Endodermal cell (in vitro differentiated cells): ENCODE measurements at regions not wholly inside any gene's neighbourhood (a gene's known extent, or its start where the extent isn't known, plus 50 kb on each side); places are given as distances from the start of the nearest gene placed in this dataset.

Experiments
- DNase-seq: peaks from one replicate; pipeline ENCODE4 v3.0.0-alpha.2; 2017
- H3K27ac ChIP-seq: 2 replicates; pipeline ENCODE4 v1.5.1; 2013; ENCODE audit warnings: mild to moderate bottlenecking, low read depth, low read length, moderate library complexity
- H3K27me3 ChIP-seq: 2 replicates; pipeline ENCODE4 v1.6.1; 2013; ENCODE audit warnings: mild to moderate bottlenecking, low read length, moderate library complexity; ENCODE audit not compliant: insufficient read depth, control insufficient read depth, poor library complexity, severe bottlenecking
- H3K36me3 ChIP-seq: 2 replicates; pipeline ENCODE4 v1.7.0; 2013; ENCODE audit warnings: mild to moderate bottlenecking, low read length, moderate library complexity; ENCODE audit not compliant: control insufficient read depth, insufficient read depth
- H3K4me1 ChIP-seq: one replicate; pipeline ENCODE4 v1.7.0; 2013; ENCODE audit warnings: low read length; ENCODE audit not compliant: control insufficient read depth, insufficient read depth
- H3K4me3 ChIP-seq: 2 replicates; pipeline ENCODE4 v1.5.1; 2013; ENCODE audit warnings: mild to moderate bottlenecking, low read length, moderate library complexity
- H3K9ac ChIP-seq: 2 replicates; pipeline ENCODE4 v1.6.1; 2013; ENCODE audit warnings: mild to moderate bottlenecking, low read length, moderate library complexity; ENCODE audit not compliant: poor library complexity, severe bottlenecking; ENCODE audit errors: extremely low read depth
- H3K9me3 ChIP-seq: 2 replicates; pipeline ENCODE4 v1.6.1; 2013; ENCODE audit warnings: mild to moderate bottlenecking, low read length, moderate library complexity; ENCODE audit not compliant: control insufficient read depth
- H3K27ac Mint-ChIP-seq: 2 replicates; pipeline ENCODE4 v1.8.0; 2020; ENCODE audit warnings: mixed read lengths
- H3K27me3 Mint-ChIP-seq: 2 replicates; pipeline ENCODE4 v1.8.0; 2021; ENCODE audit warnings: mild to moderate bottlenecking, mixed read lengths; ENCODE audit not compliant: insufficient read depth
- H3K36me3 Mint-ChIP-seq: 2 replicates; pipeline ENCODE4 v1.8.0; 2020; ENCODE audit warnings: low read depth, mixed read lengths
- H3K4me1 Mint-ChIP-seq: 2 replicates; pipeline ENCODE4 v1.8.0; 2020; ENCODE audit warnings: mixed read lengths
- H3K4me3 Mint-ChIP-seq: 2 replicates; pipeline ENCODE4 v1.8.0; 2020; ENCODE audit warnings: mild to moderate bottlenecking, moderate library complexity, mixed read lengths
- H3K9me3 Mint-ChIP-seq: 2 replicates; pipeline ENCODE4 v1.8.0; 2020; ENCODE audit warnings: mild to moderate bottlenecking, mixed read lengths
- CTCF ChIP-seq: fragments of 200-600 bp; sonication (generic); conservative IDR thresholded peaks from 2 replicates; pipeline ENCODE4 v1.5.0; 2021; ENCODE audit warnings: antibody characterized with exemption, mild to moderate bottlenecking
- WGBS, 2 experiments: methylation state at CpG; one replicate each; pipeline versions ENCODE4 v1.1.5 to v1.1.7; 2013; ENCODE audit warnings: missing lambda C conversion rate in 2 of 2, mixed read lengths in 1 of 2; ENCODE audit not compliant: insufficient coverage in 1 of 2, insufficient read length in 1 of 2; 5-methylcytosine and 5-hydroxymethylcytosine counted together

- H3K9me3 ChIP-seq = no peaks in the 10 kb centered on the region
- H3K27me3 ChIP-seq = no peaks in the 10 kb centered on the region
- WGBS, 2 experiments = 90 to 100% methylated on average over 1 to 2 of the region's 2 CpGs
- H3K4me1 ChIP-seq = peaks cover 3% of the 10 kb centered on the region
- H3K4me3 ChIP-seq = no peak overlapping the region
- Mint-ChIP-seq H3K9me3 (peaks cover 13% of the 10 kb centered on the region), H3K27ac (peak overlapping the region; percentile 71), H3K4me1 (peaks cover 12% of the 10 kb centered on the region), H3K4me3 (no peak overlapping the region), H3K36me3 (no peaks in the 10 kb centered on the region), H3K27me3 (no peaks in the 10 kb centered on the region)
- DNase-seq = peak; percentile 55
- no peak overlapping the region for H3K27ac ChIP-seq
- H3K36me3 ChIP-seq = no peaks in the 10 kb centered on the region
- no peak overlapping the region for H3K9ac ChIP-seq
- TF ChIP-seq CTCF = peak; percentile 53
Measured at GRCh38 chr3:78221300-78221699, 1181.4 kb downstream of the ROBO2 start.

GRCh38 chr3:78221796-78222195 lies 1181.9 kb downstream of the ROBO2 start:
- Mint-ChIP-seq H3K27ac (peak overlapping the region; percentile 63), H3K4me1 (peaks cover 12% of the 10 kb centered on the region), H3K36me3 (no peaks in the 10 kb centered on the region), H3K9me3 (peaks cover 13% of the 10 kb centered on the region), H3K4me3 (no peak overlapping the region), H3K27me3 (no peaks in the 10 kb centered on the region)
- H3K27ac ChIP-seq = no peak overlapping the region
- H3K9me3 ChIP-seq = no peaks in the 10 kb centered on the region
- H3K9ac ChIP-seq = no peak overlapping the region
- no peaks in the 10 kb centered on the region for H3K27me3 ChIP-seq
- peak; percentile 86 for DNase-seq
- no peak for TF ChIP-seq CTCF
- peaks cover 3% of the 10 kb centered on the region for H3K4me1 ChIP-seq
- H3K36me3 ChIP-seq = no peaks in the 10 kb centered on the region
- no peak overlapping the region for H3K4me3 ChIP-seq

- H3K9ac ChIP-seq = no peak overlapping the region
- H3K36me3 Mint-ChIP-seq = peaks cover 5% of the 10 kb centered on the region
- no peaks in the 10 kb centered on the region for H3K27me3 Mint-ChIP-seq
- TF ChIP-seq CTCF = no peak
- no peaks in the 10 kb centered on the region for H3K4me1 ChIP-seq
- H3K4me3 Mint-ChIP-seq = no peak overlapping the region
- no peak overlapping the region for H3K27ac Mint-ChIP-seq
- peaks cover 11% of the 10 kb centered on the region for H3K9me3 ChIP-seq
- no peak for DNase-seq
- H3K9me3 Mint-ChIP-seq = peaks cover 25% of the 10 kb centered on the region
- no peaks in the 10 kb centered on the region for H3K36me3 ChIP-seq
- no peak overlapping the region for H3K4me3 ChIP-seq
- H3K4me1 Mint-ChIP-seq = no peaks in the 10 kb centered on the region
- H3K27ac ChIP-seq = no peak overlapping the region
- no peaks in the 10 kb centered on the region for H3K27me3 ChIP-seq
Measured at GRCh38 chr3:78235841-78236240, 1195.9 kb downstream of the ROBO2 start.
